NT2/D1 (cell line): ENCODE measurements at regions not wholly inside any gene's neighbourhood (a gene's known extent, or its start where the extent isn't known, plus 50 kb on each side); places are given as distances from the start of the nearest gene placed in this dataset.

Experiments
- SUZ12 ChIP-seq: IDR thresholded peaks from 2 replicates; pipeline ENCODE4 v1.6.1; 2011; ENCODE audit not compliant: insufficient read length, insufficient read depth; ENCODE audit errors: extremely low read depth
- YY1 ChIP-seq: IDR thresholded peaks from 2 replicates; pipeline ENCODE4 v1.6.1; 2011; ENCODE audit not compliant: insufficient read length, insufficient read depth

GRCh38 chr11:90349731-90350130 is 126.9 kb upstream of the CHORDC1 start:
- TF ChIP-seq YY1, result no peak
- TF ChIP-seq SUZ12, result no peak
